ENCODE measurements at regions not wholly inside any gene's neighbourhood (a gene's known extent, or its start where the extent isn't known, plus 50 kb on each side); places are given as distances from the start of the nearest gene placed in this dataset.

DNA sequence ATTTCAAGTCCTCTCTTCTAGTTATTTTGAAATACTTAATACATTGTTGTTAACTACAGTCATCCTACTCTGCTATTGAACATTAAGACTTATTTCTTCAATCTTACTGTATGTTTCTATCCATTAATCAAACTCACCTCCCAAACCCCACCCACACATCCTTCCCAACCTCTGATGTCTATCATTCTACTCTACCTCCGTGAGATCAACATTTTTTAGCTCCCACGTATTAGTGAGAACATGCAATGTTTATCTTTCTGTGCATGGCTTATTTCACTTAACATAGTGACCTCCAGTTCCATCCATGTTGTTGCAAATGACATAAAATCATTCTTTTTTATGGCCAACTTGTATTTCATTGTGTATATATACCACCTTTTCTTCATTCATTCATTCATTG, 236.6 kb upstream of the CTNNB1 start:
- Histone ChIP-seq H3K27ac (ENCODE audit: low read depth, low read length) (no peak overlapping the region), H3K9ac (ENCODE audit: low read length) (no peak overlapping the region), H3K27me3 (ENCODE audit: insufficient read depth, low read length) (no peaks in the 10 kb centered on the region), H3K36me3 (ENCODE audit: insufficient read depth, low read length) (no peaks in the 10 kb centered on the region), H3K79me2 (ENCODE audit: insufficient read depth, low read length) (no peaks in the 10 kb centered on the region), H3K4me3 (ENCODE audit: insufficient read depth, low read depth, low read length) (no peak overlapping the region), H2AFZ (ENCODE audit: low read depth, low read length) (no peak overlapping the region), H3K4me2 (ENCODE audit: low read length) (no peak overlapping the region), H3K4me1 (ENCODE audit: insufficient read depth, low read length) (no peaks in the 10 kb centered on the region), H4K20me1 (ENCODE audit: insufficient read depth, low read length) (no peaks in the 10 kb centered on the region), H3K9me3 (ENCODE audit: insufficient read depth, low read depth, low read length) (no peaks in the 10 kb centered on the region)
- FAIRE-seq (no peak), DNase-seq (ENCODE audit: low read depth) (no peak)
- Mint-ChIP-seq H3K9me3 (ENCODE audit: unreplicated experiment) (peaks cover 11% of the 10 kb centered on the region), H3K27ac (ENCODE audit: unreplicated experiment) (no peak overlapping the region), H3K4me3 (ENCODE audit: unreplicated experiment) (no peak overlapping the region), H3K4me1 (ENCODE audit: low read depth, unreplicated experiment) (peaks cover 5% of the 10 kb centered on the region), H3K27me3 (ENCODE audit: low read depth, unreplicated experiment) (no peaks in the 10 kb centered on the region), H3K36me3 (ENCODE audit: low read depth, unreplicated experiment) (peaks cover 2% of the 10 kb centered on the region)
- TF ChIP-seq EZH2 (IDR thresholded peaks at IDR 0.05; ENCODE audit: insufficient read depth, low read length), result no peak
- TF ChIP-seq CTCF (IDR thresholded peaks at IDR 0.05; ENCODE audit: insufficient read depth, low read depth, low read length), result no peak

DNA sequence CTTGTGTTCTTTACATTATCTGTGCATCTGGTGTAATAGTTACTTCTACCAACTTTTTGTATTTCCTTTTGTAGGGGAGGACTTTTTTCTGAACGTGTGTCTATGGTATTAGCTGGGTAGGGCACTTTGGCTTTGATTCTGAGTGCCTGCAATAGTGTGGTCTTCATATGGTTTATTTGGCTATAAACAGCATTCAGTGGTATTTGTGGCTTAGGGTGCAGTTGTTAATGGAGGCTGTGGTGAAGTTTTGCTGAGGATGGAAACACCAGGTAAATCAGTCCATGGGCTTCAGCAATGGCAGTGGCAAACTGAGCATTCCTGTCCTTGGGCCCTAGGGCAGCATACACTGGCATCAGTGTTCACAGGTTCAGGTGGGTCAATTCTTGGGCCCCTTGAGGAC, 230.6 kb upstream of the CTNNB1 start:
- Histone ChIP-seq H4K20me1 (ENCODE audit: insufficient read depth, low read length) (no peaks in the 10 kb centered on the region), H3K4me2 (ENCODE audit: low read length) (no peak overlapping the region), H3K9ac (ENCODE audit: low read length) (no peak overlapping the region), H2AFZ (ENCODE audit: low read depth, low read length) (no peak overlapping the region), H3K36me3 (ENCODE audit: insufficient read depth, low read length) (no peaks in the 10 kb centered on the region), H3K9me3 (ENCODE audit: insufficient read depth, low read depth, low read length) (no peaks in the 10 kb centered on the region), H3K27me3 (ENCODE audit: insufficient read depth, low read length) (no peaks in the 10 kb centered on the region), H3K4me1 (ENCODE audit: insufficient read depth, low read length) (peaks cover 21% of the 10 kb centered on the region), H3K4me3 (ENCODE audit: insufficient read depth, low read depth, low read length) (no peak overlapping the region), H3K27ac (ENCODE audit: low read depth, low read length) (no peak overlapping the region), H3K79me2 (ENCODE audit: insufficient read depth, low read length) (no peaks in the 10 kb centered on the region)
- no peak for FAIRE-seq
- Mint-ChIP-seq H3K9me3 (ENCODE audit: unreplicated experiment) (peaks cover 4% of the 10 kb centered on the region), H3K36me3 (ENCODE audit: low read depth, unreplicated experiment) (peaks cover 2% of the 10 kb centered on the region), H3K4me1 (ENCODE audit: low read depth, unreplicated experiment) (peaks cover 26% of the 10 kb centered on the region), H3K4me3 (ENCODE audit: unreplicated experiment) (no peak overlapping the region), H3K27me3 (ENCODE audit: low read depth, unreplicated experiment) (no peaks in the 10 kb centered on the region), H3K27ac (ENCODE audit: unreplicated experiment) (no peak overlapping the region)
- DNase-seq (ENCODE audit: low read depth), result no peak
- TF ChIP-seq CTCF (IDR thresholded peaks at IDR 0.05; ENCODE audit: insufficient read depth, low read depth, low read length), result no peak
- no peak for TF ChIP-seq EZH2 (IDR thresholded peaks at IDR 0.05; ENCODE audit: insufficient read depth, low read length)

- Mint-ChIP-seq H3K4me1 (ENCODE audit: low read depth, unreplicated experiment) (peaks cover 29% of the 10 kb centered on the region), H3K36me3 (ENCODE audit: low read depth, unreplicated experiment) (peaks cover under 1% of the 10 kb centered on the region), H3K4me3 (ENCODE audit: unreplicated experiment) (no peak overlapping the region), H3K9me3 (ENCODE audit: unreplicated experiment) (peaks cover 3% of the 10 kb centered on the region), H3K27me3 (ENCODE audit: low read depth, unreplicated experiment) (no peaks in the 10 kb centered on the region), H3K27ac (ENCODE audit: unreplicated experiment) (no peak overlapping the region)
- Histone ChIP-seq H2AFZ (ENCODE audit: low read depth, low read length) (no peak overlapping the region), H3K4me3 (ENCODE audit: insufficient read depth, low read depth, low read length) (no peak overlapping the region), H3K9me3 (ENCODE audit: insufficient read depth, low read depth, low read length) (no peaks in the 10 kb centered on the region), H3K4me1 (ENCODE audit: insufficient read depth, low read length) (peaks cover 21% of the 10 kb centered on the region), H3K36me3 (ENCODE audit: insufficient read depth, low read length) (no peaks in the 10 kb centered on the region), H3K9ac (ENCODE audit: low read length) (no peak overlapping the region), H4K20me1 (ENCODE audit: insufficient read depth, low read length) (no peaks in the 10 kb centered on the region), H3K27me3 (ENCODE audit: insufficient read depth, low read length) (no peaks in the 10 kb centered on the region), H3K79me2 (ENCODE audit: insufficient read depth, low read length) (no peaks in the 10 kb centered on the region), H3K27ac (ENCODE audit: low read depth, low read length) (no peak overlapping the region), H3K4me2 (ENCODE audit: low read length) (no peak overlapping the region)
- DNase-seq (ENCODE audit: low read depth) (no peak), FAIRE-seq (no peak)
- TF ChIP-seq EZH2 (IDR thresholded peaks at IDR 0.05; ENCODE audit: insufficient read depth, low read length), result no peak
- TF ChIP-seq CTCF (IDR thresholded peaks at IDR 0.05; ENCODE audit: insufficient read depth, low read depth, low read length), result no peak
Measured at GRCh38 chr3:40969341-40969740, 230.0 kb upstream of the CTNNB1 start.
